ENCODE measurements at regions not wholly inside any gene's neighbourhood (a gene's known extent, or its start where the extent isn't known, plus 50 kb on each side); places are given as distances from the start of the nearest gene placed in this dataset.

- TF ChIP-seq POLR2AphosphoS5 (IDR thresholded peaks at IDR 0.05; ENCODE audit: borderline replicate concordance, low read depth, low read length), result no peak
- TF ChIP-seq EZH2 (IDR thresholded peaks at IDR 0.05), result no peak
- TF ChIP-seq FOXP2 (optimal IDR thresholded peaks at IDR 0.05; ENCODE audit: control extremely low read depth, extremely low read length, insufficient read depth), result no peak
These were observed 210.6 kb upstream of the NOVA1 start for GRCh38 chr14:26808407-26808806.
